ENCODE measurements at regions not wholly inside any gene's neighbourhood (a gene's known extent, or its start where the extent isn't known, plus 50 kb on each side); places are given as distances from the start of the nearest gene placed in this dataset.

GRCh38 chr20:48276021-48276342 lies 490.7 kb upstream of the SULF2 start:
- TF ChIP-seq, protein P1, sequence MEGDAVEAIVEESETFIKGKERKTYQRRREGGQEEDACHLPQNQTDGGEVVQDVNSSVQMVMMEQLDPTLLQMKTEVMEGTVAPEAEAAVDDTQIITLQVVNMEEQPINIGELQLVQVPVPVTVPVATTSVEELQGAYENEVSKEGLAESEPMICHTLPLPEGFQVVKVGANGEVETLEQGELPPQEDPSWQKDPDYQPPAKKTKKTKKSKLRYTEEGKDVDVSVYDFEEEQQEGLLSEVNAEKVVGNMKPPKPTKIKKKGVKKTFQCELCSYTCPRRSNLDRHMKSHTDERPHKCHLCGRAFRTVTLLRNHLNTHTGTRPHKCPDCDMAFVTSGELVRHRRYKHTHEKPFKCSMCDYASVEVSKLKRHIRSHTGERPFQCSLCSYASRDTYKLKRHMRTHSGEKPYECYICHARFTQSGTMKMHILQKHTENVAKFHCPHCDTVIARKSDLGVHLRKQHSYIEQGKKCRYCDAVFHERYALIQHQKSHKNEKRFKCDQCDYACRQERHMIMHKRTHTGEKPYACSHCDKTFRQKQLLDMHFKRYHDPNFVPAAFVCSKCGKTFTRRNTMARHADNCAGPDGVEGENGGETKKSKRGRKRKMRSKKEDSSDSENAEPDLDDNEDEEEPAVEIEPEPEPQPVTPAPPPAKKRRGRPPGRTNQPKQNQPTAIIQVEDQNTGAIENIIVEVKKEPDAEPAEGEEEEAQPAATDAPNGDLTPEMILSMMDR (IDR thresholded peaks at IDR 0.05): no peak
- H3K4me3 ChIP-seq: no peak overlapping the region
- no peak for DNase-seq (ENCODE audit: low spot score)
- no peak overlapping the region for H3K27ac ChIP-seq

GRCh38 chr20:48275286-48276020 lies 490.2 kb upstream of the SULF2 start:
- TF ChIP-seq, protein P1 (IDR thresholded peaks at IDR 0.05): no peak
- Histone ChIP-seq H3K4me3 (no peak overlapping the region), H3K27ac (no peak overlapping the region)
- peak; percentile 49 for DNase-seq (ENCODE audit: low spot score)

DNA sequence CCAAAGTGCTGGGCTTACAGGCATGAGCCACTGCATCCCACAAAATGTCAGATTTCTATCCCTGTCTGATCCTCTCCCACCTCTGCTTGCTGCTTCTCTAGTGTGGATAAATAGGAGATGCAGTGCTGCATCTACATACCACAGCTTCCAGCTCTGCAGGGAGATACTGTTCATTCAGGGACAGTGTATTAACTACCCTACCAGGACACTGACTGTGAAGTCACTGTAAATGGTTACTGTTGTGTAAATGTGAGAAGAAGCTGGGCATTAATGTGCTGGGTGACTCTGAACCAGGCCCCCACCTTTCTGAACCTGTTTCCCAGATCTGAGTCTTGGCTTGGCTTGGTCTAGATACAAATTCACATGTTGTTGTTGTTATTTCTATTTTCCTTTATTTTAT lies 488.6 kb upstream of the SULF2 start:
- no peak overlapping the region for H3K27ac ChIP-seq
- TF ChIP-seq, protein P1 (IDR thresholded peaks at IDR 0.05): no peak
- no peak for DNase-seq (ENCODE audit: low spot score)
- H3K4me3 ChIP-seq: no peak overlapping the region

- TF ChIP-seq, protein P1 (IDR thresholded peaks at IDR 0.05): no peak
- H3K4me3 ChIP-seq: no peak overlapping the region
- peak; percentile 21 for DNase-seq (ENCODE audit: low spot score)
- H3K27ac ChIP-seq: no peak overlapping the region
Measured at GRCh38 chr20:48270885-48271284, 485.6 kb upstream of the SULF2 start.

DNA sequence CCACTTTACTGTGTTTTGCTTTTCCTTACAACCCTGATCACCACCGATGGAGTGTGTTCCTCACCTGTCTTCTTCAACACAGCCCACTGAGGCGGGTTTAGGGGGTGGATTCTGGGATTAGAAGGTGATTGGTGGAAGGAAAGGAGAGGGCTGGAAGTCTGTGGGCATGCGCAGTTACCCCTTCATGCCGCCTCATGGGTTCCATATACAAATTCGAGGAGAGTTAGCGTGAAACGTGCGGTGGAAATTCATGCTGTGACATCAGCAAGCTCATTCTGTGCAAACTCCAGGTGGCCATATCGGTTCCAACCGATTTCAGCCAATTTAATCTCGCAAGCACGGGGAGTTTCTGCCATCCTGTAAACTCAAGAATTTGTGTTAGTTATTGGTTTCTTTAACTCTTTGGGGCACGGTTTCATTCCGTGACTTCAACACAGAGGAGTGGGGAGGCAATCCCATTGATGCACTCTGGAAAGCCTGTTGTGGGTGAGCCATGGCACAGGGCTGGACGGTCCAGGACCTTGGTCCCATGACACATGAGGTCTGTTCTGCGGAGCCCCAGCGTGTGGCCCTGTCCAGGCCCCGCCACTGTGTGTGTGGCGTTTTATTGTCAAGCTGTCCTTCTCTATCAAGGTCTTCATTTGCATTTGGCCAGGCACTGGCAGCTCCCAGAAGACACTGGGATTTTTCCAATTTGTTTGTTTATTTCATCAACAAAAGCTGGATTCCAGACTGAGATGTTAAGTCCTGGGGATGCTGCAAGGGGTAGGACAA lies 482.8 kb upstream of the SULF2 start:
- Histone ChIP-seq H3K4me3 (no peak overlapping the region), H3K27ac (no peak overlapping the region)
- DNase-seq (ENCODE audit: low spot score): peak; percentile 43
- TF ChIP-seq, protein P1 (IDR thresholded peaks at IDR 0.05): no peak

GRCh38 chr20:48266571-48266970 lies 481.3 kb upstream of the SULF2 start:
- peak; percentile 17 for DNase-seq (ENCODE audit: low spot score)
- TF ChIP-seq, protein P1 (IDR thresholded peaks at IDR 0.05): no peak
- Histone ChIP-seq H3K4me3 (no peak overlapping the region), H3K27ac (no peak overlapping the region)

DNA sequence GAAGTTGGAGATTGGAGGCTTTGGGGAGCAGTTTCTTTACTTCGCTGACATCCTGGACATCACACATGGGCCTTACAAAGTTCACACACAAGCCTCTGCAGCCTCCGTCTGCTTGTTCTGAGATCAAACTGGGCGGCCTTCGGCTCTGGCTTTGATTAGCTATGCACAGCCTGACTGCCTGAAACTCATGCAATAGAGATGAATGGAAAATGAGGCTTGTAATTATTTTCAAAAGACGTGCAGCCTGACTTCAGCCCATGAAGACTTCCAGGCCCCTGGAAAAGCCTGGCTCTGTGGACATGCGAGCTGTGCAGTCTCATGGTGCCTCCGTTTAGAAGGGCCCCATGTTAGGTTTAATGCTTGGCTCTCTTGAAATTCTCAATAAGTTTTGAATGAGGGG lies 480.5 kb upstream of the SULF2 start:
- Histone ChIP-seq H3K27ac (no peak overlapping the region), H3K4me3 (no peak overlapping the region)
- peak; percentile 3 for DNase-seq (ENCODE audit: low spot score)
- TF ChIP-seq, protein P1 (IDR thresholded peaks at IDR 0.05): no peak
